ENCODE measurements at regions not wholly inside any gene's neighbourhood (a gene's known extent, or its start where the extent isn't known, plus 50 kb on each side); places are given as distances from the start of the nearest gene placed in this dataset.

DNA sequence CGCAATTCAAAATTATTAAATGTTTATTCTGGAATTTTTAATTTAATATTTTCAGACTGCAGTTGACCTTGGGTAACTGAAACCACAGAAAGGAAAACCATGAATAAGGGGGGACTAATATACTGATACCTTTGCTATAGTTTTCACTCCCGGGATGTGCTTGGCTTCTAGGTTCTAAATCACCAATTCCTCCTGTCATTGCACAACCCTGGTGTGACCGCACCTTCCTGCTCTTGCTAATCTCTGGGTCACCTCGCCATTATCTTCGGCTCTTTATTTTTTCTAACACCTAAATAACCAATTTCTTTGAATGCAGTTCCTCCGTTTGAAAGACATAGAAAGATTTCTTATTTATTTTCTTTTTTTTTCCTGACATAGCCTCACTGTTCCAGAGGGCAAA is 634.5 kb upstream of the GOT2 start:
- TF ChIP-seq, protein P1, sequence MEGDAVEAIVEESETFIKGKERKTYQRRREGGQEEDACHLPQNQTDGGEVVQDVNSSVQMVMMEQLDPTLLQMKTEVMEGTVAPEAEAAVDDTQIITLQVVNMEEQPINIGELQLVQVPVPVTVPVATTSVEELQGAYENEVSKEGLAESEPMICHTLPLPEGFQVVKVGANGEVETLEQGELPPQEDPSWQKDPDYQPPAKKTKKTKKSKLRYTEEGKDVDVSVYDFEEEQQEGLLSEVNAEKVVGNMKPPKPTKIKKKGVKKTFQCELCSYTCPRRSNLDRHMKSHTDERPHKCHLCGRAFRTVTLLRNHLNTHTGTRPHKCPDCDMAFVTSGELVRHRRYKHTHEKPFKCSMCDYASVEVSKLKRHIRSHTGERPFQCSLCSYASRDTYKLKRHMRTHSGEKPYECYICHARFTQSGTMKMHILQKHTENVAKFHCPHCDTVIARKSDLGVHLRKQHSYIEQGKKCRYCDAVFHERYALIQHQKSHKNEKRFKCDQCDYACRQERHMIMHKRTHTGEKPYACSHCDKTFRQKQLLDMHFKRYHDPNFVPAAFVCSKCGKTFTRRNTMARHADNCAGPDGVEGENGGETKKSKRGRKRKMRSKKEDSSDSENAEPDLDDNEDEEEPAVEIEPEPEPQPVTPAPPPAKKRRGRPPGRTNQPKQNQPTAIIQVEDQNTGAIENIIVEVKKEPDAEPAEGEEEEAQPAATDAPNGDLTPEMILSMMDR (IDR thresholded peaks at IDR 0.05): no peak
- H3K36me3 Mint-ChIP-seq (ENCODE audit: unreplicated experiment): no peaks in the 10 kb centered on the region
- no peak for DNase-seq (ENCODE audit: extremely low spot score, unreplicated experiment)
- no peak overlapping the region for H3K4me3 Mint-ChIP-seq (ENCODE audit: unreplicated experiment)
- H3K4me1 Mint-ChIP-seq (ENCODE audit: unreplicated experiment): no peaks in the 10 kb centered on the region
- H3K27me3 Mint-ChIP-seq (ENCODE audit: unreplicated experiment): no peaks in the 10 kb centered on the region
- H3K27ac Mint-ChIP-seq (ENCODE audit: unreplicated experiment): no peak overlapping the region
- no peaks in the 10 kb centered on the region for H3K9me3 Mint-ChIP-seq (ENCODE audit: unreplicated experiment)

DNA sequence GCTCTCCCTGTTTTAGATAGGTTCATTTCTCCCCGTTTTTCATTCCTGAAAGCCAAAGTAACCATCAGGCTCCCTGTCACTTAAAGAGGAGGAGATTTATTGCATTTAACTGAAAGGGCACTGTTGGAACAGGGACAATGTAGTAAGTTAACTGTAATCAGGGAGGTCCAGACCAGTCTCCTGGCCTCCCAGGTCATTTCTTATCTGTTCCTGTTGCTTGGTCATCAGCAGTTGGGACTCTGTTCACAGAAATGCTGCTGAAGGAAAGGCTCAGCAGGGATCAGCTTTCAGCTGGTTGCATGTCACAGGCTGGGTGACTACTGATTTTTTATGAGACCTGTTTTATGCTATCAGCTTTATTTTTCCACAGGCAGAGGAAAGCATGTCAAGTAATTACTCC is 622.6 kb upstream of the GOT2 start:
- no peak overlapping the region for H3K27ac Mint-ChIP-seq (ENCODE audit: unreplicated experiment)
- no peaks in the 10 kb centered on the region for H3K9me3 Mint-ChIP-seq (ENCODE audit: unreplicated experiment)
- H3K4me1 Mint-ChIP-seq (ENCODE audit: unreplicated experiment): peaks cover 2% of the 10 kb centered on the region
- no peak for DNase-seq (ENCODE audit: extremely low spot score, unreplicated experiment)
- no peak overlapping the region for H3K4me3 Mint-ChIP-seq (ENCODE audit: unreplicated experiment)
- TF ChIP-seq, protein P1 (IDR thresholded peaks at IDR 0.05): no peak
- no peaks in the 10 kb centered on the region for H3K36me3 Mint-ChIP-seq (ENCODE audit: unreplicated experiment)
- H3K27me3 Mint-ChIP-seq (ENCODE audit: unreplicated experiment): peaks cover 3% of the 10 kb centered on the region

DNA sequence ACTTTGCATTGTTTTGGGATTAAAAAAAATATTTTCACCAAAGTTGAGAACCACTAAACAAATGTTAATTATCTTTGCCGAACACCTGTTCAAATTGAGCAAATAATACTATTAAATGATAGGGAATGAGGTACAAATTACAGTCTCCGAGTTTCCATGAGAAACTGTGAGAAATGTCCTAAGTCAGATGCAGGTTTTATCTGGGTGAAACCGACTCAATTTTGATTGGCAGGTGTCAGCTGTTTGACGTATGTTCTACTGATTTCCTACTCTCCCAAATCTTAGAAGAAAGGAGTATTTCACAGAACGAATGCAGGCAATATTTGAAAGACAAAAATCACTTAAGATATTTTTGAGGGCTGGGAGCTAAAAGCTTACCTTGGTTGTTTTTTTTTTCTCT is 622.0 kb upstream of the GOT2 start:
- no peak overlapping the region for H3K4me3 Mint-ChIP-seq (ENCODE audit: unreplicated experiment)

DNA sequence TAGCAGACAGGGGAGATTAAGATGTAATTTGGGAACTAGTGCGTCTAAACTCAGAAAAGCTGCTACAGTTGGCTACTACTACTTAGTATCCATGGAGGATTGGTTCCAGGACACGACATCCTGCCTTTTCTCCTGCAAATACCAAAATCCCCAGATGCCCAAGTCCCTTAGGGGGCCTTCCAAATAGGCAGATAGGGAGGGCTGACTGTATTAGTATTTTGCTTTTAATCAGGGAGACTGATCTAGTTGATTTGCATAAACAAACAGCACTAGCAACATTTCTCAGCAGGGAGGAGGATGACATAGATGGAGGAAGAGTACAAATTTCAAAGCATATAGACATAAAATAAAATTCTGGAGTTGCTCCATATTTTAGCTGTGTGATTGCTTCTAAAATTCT is 621.6 kb upstream of the GOT2 start:
- H3K4me3 Mint-ChIP-seq (ENCODE audit: unreplicated experiment): no peak overlapping the region
- TF ChIP-seq, protein P1 (IDR thresholded peaks at IDR 0.05): no peak
- no peak for DNase-seq (ENCODE audit: extremely low spot score, unreplicated experiment)
- H3K36me3 Mint-ChIP-seq (ENCODE audit: unreplicated experiment): no peaks in the 10 kb centered on the region
- H3K9me3 Mint-ChIP-seq (ENCODE audit: unreplicated experiment): no peaks in the 10 kb centered on the region
- H3K4me1 Mint-ChIP-seq (ENCODE audit: unreplicated experiment): peaks cover 2% of the 10 kb centered on the region
- peaks cover 3% of the 10 kb centered on the region for H3K27me3 Mint-ChIP-seq (ENCODE audit: unreplicated experiment)
- no peak overlapping the region for H3K27ac Mint-ChIP-seq (ENCODE audit: unreplicated experiment)

More for the DNA sequence above, 622.0 kb upstream of the GOT2 start:
- TF ChIP-seq, protein P1 (IDR thresholded peaks at IDR 0.05): no peak
- Mint-ChIP-seq H3K9me3 (ENCODE audit: unreplicated experiment) (no peaks in the 10 kb centered on the region), H3K27ac (ENCODE audit: unreplicated experiment) (no peak overlapping the region), H3K36me3 (ENCODE audit: unreplicated experiment) (no peaks in the 10 kb centered on the region), H3K27me3 (ENCODE audit: unreplicated experiment) (peaks cover 3% of the 10 kb centered on the region), H3K4me1 (ENCODE audit: unreplicated experiment) (peaks cover 2% of the 10 kb centered on the region)
- no peak for DNase-seq (ENCODE audit: extremely low spot score, unreplicated experiment)

DNA sequence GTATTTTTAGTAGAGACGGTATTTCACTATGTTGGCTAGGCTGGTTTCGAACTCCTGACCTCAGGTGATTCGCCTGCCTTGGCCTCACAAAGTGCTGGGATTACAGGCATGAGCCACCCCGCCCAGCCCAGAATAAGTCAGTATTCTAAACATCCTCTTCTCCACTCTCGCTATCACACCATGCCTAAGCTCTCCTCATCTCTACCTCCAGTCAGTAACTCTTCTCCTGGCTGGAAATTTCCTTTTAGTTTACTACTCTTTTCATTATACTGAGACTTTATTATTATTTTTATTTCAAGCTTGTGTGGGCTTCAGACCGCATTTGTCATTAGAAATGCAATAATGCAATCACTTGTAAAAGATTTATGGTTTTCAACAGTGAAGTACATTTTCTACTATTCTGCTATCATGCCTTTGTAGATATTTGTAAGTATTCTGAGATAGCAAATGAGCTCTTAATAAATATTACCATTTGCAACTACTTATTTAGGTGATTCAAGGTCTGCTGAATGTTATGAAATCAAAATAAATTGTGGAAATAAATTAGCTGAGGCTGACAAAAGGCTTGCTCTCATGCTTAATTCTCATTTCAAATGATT is 617.3 kb upstream of the GOT2 start:
- no peak overlapping the region for H3K27ac Mint-ChIP-seq (ENCODE audit: unreplicated experiment)

More for the DNA sequence above, 617.3 kb upstream of the GOT2 start:
- no peaks in the 10 kb centered on the region for H3K4me1 Mint-ChIP-seq (ENCODE audit: unreplicated experiment)
- TF ChIP-seq, protein P1 (IDR thresholded peaks at IDR 0.05): no peak
- no peaks in the 10 kb centered on the region for H3K27me3 Mint-ChIP-seq (ENCODE audit: unreplicated experiment)
- no peak overlapping the region for H3K4me3 Mint-ChIP-seq (ENCODE audit: unreplicated experiment)
- no peak for DNase-seq (ENCODE audit: extremely low spot score, unreplicated experiment)
- no peaks in the 10 kb centered on the region for H3K9me3 Mint-ChIP-seq (ENCODE audit: unreplicated experiment)
- H3K36me3 Mint-ChIP-seq (ENCODE audit: unreplicated experiment): no peaks in the 10 kb centered on the region
